Liver (tissue), 8 donors: ENCODE measurements at regions not wholly inside any gene's neighbourhood (a gene's known extent, or its start where the extent isn't known, plus 50 kb on each side); places are given as distances from the start of the nearest gene placed in this dataset.

Source experiments
- DNase-seq: peaks from one replicate; pipeline ENCODE4 v3.0.0-alpha.2; 2017; ENCODE audit warnings: low spot score
- H3K27ac ChIP-seq, 2 donors: one replicate each; pipeline ENCODE4 v1.7.0; 2013; ENCODE audit warnings: inconsistent platforms in 2 of 2, low read length in 2 of 2, control low read depth in 1 of 2, low read depth in 1 of 2, mild to moderate bottlenecking in 1 of 2
- H3K27me3 ChIP-seq, 4 donors: one replicate each; pipeline versions ENCODE4 v1.6.1 to v1.7.0; 2013; ENCODE audit warnings: low read length in 3 of 4, inconsistent platforms in 1 of 4, mild to moderate bottlenecking in 1 of 4, moderate library complexity in 1 of 4; ENCODE audit not compliant: control insufficient read depth in 4 of 4, insufficient read depth in 4 of 4
- H3K36me3 ChIP-seq, 4 donors: one replicate each; pipeline versions ENCODE4 v1.6.1 to v1.7.0; 2013; ENCODE audit warnings: low read length in 3 of 4, mild to moderate bottlenecking in 3 of 4, low read depth in 1 of 4, moderate library complexity in 1 of 4; ENCODE audit not compliant: control insufficient read depth in 4 of 4, insufficient read depth in 3 of 4
- H3K4me1 ChIP-seq, 4 donors: one replicate each; pipeline versions ENCODE4 v1.6.1 to v1.7.0; 2013; ENCODE audit warnings: low read length in 3 of 4, mild to moderate bottlenecking in 3 of 4, moderate library complexity in 1 of 4; ENCODE audit not compliant: control insufficient read depth in 4 of 4, insufficient read depth in 4 of 4
- H3K4me3 ChIP-seq, 3 donors: one replicate each; pipeline versions ENCODE4 v1.6.1 to v1.7.0; 2013; ENCODE audit warnings: low read length in 3 of 3, control low read depth in 1 of 3, low read depth in 1 of 3, mild to moderate bottlenecking in 1 of 3
- H3K9ac ChIP-seq, 2 donors: one replicate each; pipeline ENCODE4 v1.7.0; 2013; ENCODE audit warnings: low read length in 2 of 2, mild to moderate bottlenecking in 2 of 2, moderate library complexity in 2 of 2, control low read depth in 1 of 2, low read depth in 1 of 2
- H3K9me3 ChIP-seq, 4 donors: one replicate each; pipeline versions ENCODE4 v1.6.1 to v1.7.0; 2013; ENCODE audit warnings: low read length in 3 of 4; ENCODE audit not compliant: control insufficient read depth in 4 of 4
- EGR1 ChIP-seq, 2 donors: IDR thresholded peaks; 2 replicates each; pipeline ENCODE4 v1.6.1; 2016 to 2018; ENCODE audit warnings: antibody characterized with exemption in 2 of 2, low read depth in 2 of 2
- FOXA1 ChIP-seq: IDR thresholded peaks from 2 replicates; pipeline ENCODE4 v1.6.1; 2016; ENCODE audit warnings: antibody characterized with exemption
- GABPA ChIP-seq, 2 donors: IDR thresholded peaks in 1 of 2; conservative IDR thresholded peaks in 1 of 2; 2 replicates each; pipeline ENCODE4 v1.6.1; 2016; ENCODE audit warnings: antibody characterized with exemption in 2 of 2, mild to moderate bottlenecking in 1 of 2, moderate library complexity in 1 of 2
- HNF4A ChIP-seq, 2 donors: conservative IDR thresholded peaks; 2 replicates each; pipeline ENCODE4 v1.6.1; 2016; ENCODE audit warnings: antibody characterized with exemption in 2 of 2, mild to moderate bottlenecking in 2 of 2
- HNF4G ChIP-seq: IDR thresholded peaks from 2 replicates; pipeline ENCODE4 v1.6.1; 2016; ENCODE audit warnings: antibody characterized with exemption
- JUND ChIP-seq, 2 donors: IDR thresholded peaks; 2 replicates each; pipeline ENCODE4 v1.6.1; 2016; ENCODE audit warnings: antibody characterized with exemption in 2 of 2
- NR2F2 ChIP-seq: IDR thresholded peaks from 2 replicates; pipeline ENCODE4 v1.6.1; 2016; ENCODE audit warnings: antibody characterized with exemption
- RXRA ChIP-seq, 2 donors: IDR thresholded peaks; 2 replicates each; pipeline ENCODE4 v1.6.1; 2017 to 2018; ENCODE audit warnings: antibody characterized with exemption in 2 of 2, mild to moderate bottlenecking in 1 of 2
- SP1 ChIP-seq: IDR thresholded peaks from 2 replicates; pipeline ENCODE4 v1.6.1; 2018; ENCODE audit warnings: antibody characterized with exemption, mild to moderate bottlenecking
- TAF1 ChIP-seq: conservative IDR thresholded peaks from 2 replicates; pipeline ENCODE4 v1.6.1; 2016; ENCODE audit warnings: antibody characterized with exemption, mild to moderate bottlenecking
- YY1 ChIP-seq: IDR thresholded peaks from 2 replicates; pipeline ENCODE4 v1.6.1; 2016; ENCODE audit warnings: antibody characterized with exemption, mild to moderate bottlenecking
- WGBS: extraction: QIAGEN DNeasy Blood & Tissue Kit; methylation state at CpG from one replicate; pipeline ENCODE4 v1.1.7; 2013; 5-methylcytosine and 5-hydroxymethylcytosine counted together
- TF ChIP-seq, protein P1 (sequence below): IDR thresholded peaks from 2 replicates; pipeline ENCODE4 v1.6.1; 2016; ENCODE audit warnings: antibody characterized with exemption, mild to moderate bottlenecking
- TF ChIP-seq, protein P2 (sequence below): IDR thresholded peaks from 2 replicates; pipeline ENCODE4 v1.6.1; 2016; ENCODE audit warnings: antibody characterized with exemption
- TF ChIP-seq, protein P3 (sequence below): IDR thresholded peaks from 2 replicates; pipeline ENCODE4 v1.6.1; 2016; ENCODE audit warnings: antibody characterized with exemption
- TF ChIP-seq, protein P4 (sequence below): fragments of 150-350 bp; IDR thresholded peaks from 2 replicates; pipeline ENCODE4 v1.5.1; 2017; ENCODE audit warnings: improper control_type of control experiment, low read depth, low read length; ENCODE audit not compliant: missing input control
- TF ChIP-seq, protein P5 (sequence below): IDR thresholded peaks from 2 replicates; pipeline ENCODE4 v1.6.1; 2016; ENCODE audit warnings: antibody characterized with exemption
- donor health status: healthy.
- donor health status: healthy.
- donor health status: healthy.
- donor health status: healthy.
- donor health status: healthy.

DNA sequence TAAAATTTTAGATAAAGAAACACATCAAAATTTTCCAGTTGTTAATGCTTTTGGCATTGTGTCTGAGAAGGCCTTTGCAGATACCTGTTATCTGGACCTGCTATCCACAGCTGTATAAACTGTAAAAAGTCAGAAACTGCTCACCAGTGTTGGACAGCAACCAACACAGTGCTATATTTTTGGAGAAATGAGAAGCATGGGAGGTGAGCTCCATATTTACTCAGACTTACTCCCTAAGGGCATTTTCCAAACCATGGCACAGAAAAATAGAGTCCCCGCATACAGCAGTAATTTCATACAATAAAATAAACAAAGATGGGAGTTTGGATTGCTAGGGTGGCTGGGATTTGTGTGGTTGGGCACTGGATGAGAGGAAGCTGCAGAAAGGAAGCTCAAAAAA is 136.3 kb upstream of the GLI3 start:
- WGBS, result 80% methylated on average over 1 of the region's 1 CpG
- TF ChIP-seq SP1 (no peak), RXRA (IDR thresholded peaks at IDR 0.05) (no peak), JUND (IDR thresholded peaks at IDR 0.05) (no peak), HNF4A (conservative IDR thresholded peaks at IDR 0.05) (no peak)
- H3K4me1 ChIP-seq, result no peaks in the 10 kb centered on the region

DNA sequence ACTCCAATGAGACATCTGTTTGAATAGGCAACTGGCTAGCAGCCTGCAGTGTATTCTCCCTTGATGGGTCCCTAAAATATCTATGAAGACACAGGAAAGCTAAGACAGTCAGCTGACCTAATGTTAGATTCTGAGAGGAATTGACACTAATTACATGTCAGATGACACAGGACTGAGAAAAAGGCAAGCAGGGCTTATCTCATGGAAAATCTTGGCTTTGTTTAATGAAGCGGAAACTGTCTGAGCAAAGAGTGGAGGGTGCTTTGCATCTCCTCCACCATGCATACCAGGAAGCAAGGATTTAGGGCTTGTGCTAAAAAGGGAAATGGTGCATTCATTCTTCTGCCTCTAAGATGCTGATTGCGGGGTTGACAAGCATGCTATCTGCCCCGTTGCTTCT is 135.5 kb upstream of the GLI3 start:
- Histone ChIP-seq H3K36me3 (no peaks in the 10 kb centered on the region), H3K9ac (no peak overlapping the region), H3K27me3 (peaks cover 0 to 3% (median 0%) of the 10 kb centered on the region in 4 donors), H3K9me3 (no peaks in the 10 kb centered on the region), H3K4me1 (no peaks in the 10 kb centered on the region), H3K4me3 (no peak overlapping the region), H3K27ac (no peak overlapping the region)
- DNase-seq, result no peak
- TF ChIP-seq NR2F2 (no peak), EGR1 (IDR thresholded peaks at IDR 0.05; ENCODE audit: low read depth in 2 of 2) (no peak), RXRA (IDR thresholded peaks at IDR 0.05) (no peak), SP1 (no peak), TAF1 (no peak)
- TF ChIP-seq, protein P1, sequence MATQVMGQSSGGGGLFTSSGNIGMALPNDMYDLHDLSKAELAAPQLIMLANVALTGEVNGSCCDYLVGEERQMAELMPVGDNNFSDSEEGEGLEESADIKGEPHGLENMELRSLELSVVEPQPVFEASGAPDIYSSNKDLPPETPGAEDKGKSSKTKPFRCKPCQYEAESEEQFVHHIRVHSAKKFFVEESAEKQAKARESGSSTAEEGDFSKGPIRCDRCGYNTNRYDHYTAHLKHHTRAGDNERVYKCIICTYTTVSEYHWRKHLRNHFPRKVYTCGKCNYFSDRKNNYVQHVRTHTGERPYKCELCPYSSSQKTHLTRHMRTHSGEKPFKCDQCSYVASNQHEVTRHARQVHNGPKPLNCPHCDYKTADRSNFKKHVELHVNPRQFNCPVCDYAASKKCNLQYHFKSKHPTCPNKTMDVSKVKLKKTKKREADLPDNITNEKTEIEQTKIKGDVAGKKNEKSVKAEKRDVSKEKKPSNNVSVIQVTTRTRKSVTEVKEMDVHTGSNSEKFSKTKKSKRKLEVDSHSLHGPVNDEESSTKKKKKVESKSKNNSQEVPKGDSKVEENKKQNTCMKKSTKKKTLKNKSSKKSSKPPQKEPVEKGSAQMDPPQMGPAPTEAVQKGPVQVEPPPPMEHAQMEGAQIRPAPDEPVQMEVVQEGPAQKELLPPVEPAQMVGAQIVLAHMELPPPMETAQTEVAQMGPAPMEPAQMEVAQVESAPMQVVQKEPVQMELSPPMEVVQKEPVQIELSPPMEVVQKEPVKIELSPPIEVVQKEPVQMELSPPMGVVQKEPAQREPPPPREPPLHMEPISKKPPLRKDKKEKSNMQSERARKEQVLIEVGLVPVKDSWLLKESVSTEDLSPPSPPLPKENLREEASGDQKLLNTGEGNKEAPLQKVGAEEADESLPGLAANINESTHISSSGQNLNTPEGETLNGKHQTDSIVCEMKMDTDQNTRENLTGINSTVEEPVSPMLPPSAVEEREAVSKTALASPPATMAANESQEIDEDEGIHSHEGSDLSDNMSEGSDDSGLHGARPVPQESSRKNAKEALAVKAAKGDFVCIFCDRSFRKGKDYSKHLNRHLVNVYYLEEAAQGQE, result no peak
- 55% methylated on average over 3 of the region's 3 CpGs for WGBS

More for the DNA sequence above, 136.3 kb upstream of the GLI3 start:
- no peak overlapping the region for H3K27ac ChIP-seq
- H3K36me3 ChIP-seq, result no peaks in the 10 kb centered on the region
- H3K27me3 ChIP-seq, result peaks cover 0 to 3% (median 0%) of the 10 kb centered on the region in 4 donors
- DNase-seq, result no peak
- H3K9me3 ChIP-seq, result no peaks in the 10 kb centered on the region
- no peak overlapping the region for H3K9ac ChIP-seq
- H3K4me3 ChIP-seq, result no peak overlapping the region

DNA sequence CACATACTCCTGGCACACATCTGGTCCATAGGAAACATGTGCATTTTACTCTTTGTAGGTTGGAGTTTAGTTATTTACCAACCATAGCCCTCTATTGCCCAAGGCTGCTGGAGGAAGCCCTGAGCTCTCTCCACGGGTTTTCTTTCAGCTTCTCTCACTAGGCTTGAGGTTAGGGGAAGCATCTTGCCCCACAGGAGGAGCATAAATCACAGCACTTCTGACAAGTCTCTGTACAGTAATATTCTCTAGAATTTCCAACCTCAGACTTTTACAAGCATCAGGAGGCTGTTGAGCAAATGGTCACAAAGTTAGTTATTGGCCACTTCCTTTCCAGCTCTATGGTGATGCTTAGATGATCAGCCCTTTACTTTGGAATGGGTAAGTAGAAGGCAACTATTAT is 122.9 kb upstream of the GLI3 start:
- Histone ChIP-seq H3K9me3 (peaks cover 0 to 4% (median 0%) of the 10 kb centered on the region in 4 donors), H3K4me1 (no peaks in the 10 kb centered on the region), H3K36me3 (no peaks in the 10 kb centered on the region), H3K27me3 (no peaks in the 10 kb centered on the region), H3K4me3 (no peak overlapping the region), H3K9ac (no peak overlapping the region), H3K27ac (no peak overlapping the region)
- no peak for TF ChIP-seq FOXA1
- TF ChIP-seq, protein P2, sequence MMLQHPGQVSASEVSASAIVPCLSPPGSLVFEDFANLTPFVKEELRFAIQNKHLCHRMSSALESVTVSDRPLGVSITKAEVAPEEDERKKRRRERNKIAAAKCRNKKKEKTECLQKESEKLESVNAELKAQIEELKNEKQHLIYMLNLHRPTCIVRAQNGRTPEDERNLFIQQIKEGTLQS, result no peak
- TF ChIP-seq, protein P1, result no peak
- no peak for TF ChIP-seq TAF1
- TF ChIP-seq, protein P3, sequence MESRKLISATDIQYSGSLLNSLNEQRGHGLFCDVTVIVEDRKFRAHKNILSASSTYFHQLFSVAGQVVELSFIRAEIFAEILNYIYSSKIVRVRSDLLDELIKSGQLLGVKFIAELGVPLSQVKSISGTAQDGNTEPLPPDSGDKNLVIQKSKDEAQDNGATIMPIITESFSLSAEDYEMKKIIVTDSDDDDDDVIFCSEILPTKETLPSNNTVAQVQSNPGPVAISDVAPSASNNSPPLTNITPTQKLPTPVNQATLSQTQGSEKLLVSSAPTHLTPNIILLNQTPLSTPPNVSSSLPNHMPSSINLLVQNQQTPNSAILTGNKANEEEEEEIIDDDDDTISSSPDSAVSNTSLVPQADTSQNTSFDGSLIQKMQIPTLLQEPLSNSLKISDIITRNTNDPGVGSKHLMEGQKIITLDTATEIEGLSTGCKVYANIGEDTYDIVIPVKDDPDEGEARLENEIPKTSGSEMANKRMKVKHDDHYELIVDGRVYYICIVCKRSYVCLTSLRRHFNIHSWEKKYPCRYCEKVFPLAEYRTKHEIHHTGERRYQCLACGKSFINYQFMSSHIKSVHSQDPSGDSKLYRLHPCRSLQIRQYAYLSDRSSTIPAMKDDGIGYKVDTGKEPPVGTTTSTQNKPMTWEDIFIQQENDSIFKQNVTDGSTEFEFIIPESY, result no peak
- TF ChIP-seq, protein P4, sequence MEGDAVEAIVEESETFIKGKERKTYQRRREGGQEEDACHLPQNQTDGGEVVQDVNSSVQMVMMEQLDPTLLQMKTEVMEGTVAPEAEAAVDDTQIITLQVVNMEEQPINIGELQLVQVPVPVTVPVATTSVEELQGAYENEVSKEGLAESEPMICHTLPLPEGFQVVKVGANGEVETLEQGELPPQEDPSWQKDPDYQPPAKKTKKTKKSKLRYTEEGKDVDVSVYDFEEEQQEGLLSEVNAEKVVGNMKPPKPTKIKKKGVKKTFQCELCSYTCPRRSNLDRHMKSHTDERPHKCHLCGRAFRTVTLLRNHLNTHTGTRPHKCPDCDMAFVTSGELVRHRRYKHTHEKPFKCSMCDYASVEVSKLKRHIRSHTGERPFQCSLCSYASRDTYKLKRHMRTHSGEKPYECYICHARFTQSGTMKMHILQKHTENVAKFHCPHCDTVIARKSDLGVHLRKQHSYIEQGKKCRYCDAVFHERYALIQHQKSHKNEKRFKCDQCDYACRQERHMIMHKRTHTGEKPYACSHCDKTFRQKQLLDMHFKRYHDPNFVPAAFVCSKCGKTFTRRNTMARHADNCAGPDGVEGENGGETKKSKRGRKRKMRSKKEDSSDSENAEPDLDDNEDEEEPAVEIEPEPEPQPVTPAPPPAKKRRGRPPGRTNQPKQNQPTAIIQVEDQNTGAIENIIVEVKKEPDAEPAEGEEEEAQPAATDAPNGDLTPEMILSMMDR, result no peak
- TF ChIP-seq GABPA (IDR thresholded peaks at IDR 0.05 in 1 of 2, conservative IDR thresholded peaks at IDR 0.05 in 1 of 2), result no peak
- TF ChIP-seq HNF4G, result no peak
- TF ChIP-seq, protein P5, sequence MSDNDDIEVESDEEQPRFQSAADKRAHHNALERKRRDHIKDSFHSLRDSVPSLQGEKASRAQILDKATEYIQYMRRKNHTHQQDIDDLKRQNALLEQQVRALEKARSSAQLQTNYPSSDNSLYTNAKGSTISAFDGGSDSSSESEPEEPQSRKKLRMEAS, result no peak
- no peak for TF ChIP-seq YY1
- TF ChIP-seq RXRA (IDR thresholded peaks at IDR 0.05), result no peak
- TF ChIP-seq EGR1 (IDR thresholded peaks at IDR 0.05; ENCODE audit: low read depth in 2 of 2), result no peak
- no peak for TF ChIP-seq HNF4A (conservative IDR thresholded peaks at IDR 0.05)
- TF ChIP-seq JUND (IDR thresholded peaks at IDR 0.05), result no peak
- no peak for TF ChIP-seq SP1
- WGBS, result 52% methylated on average over 1 of the region's 1 CpG
- no peak for DNase-seq
